ENCODE measurements at regions not wholly inside any gene's neighbourhood (a gene's known extent, or its start where the extent isn't known, plus 50 kb on each side); places are given as distances from the start of the nearest gene placed in this dataset.
"Not testable (repeated sequence)": the region's sequence is repeated elsewhere in the genome, so short reads cannot be mapped to it uniquely, and the experiment has no call there.

- DNase-seq, result no peak
These were observed 378.3 kb downstream of the CCER1 start for GRCh38 chr12:90576707-90577106.

GRCh38 chr12:90575995-90576394 is 379.0 kb downstream of the CCER1 start:
- DNase-seq, result no peak

- DNase-seq, result no peak
These were observed 380.3 kb downstream of the CCER1 start for GRCh38 chr12:90574676-90575075.

GRCh38 chr12:90572778-90573177 is 382.2 kb downstream of the CCER1 start:
- DNase-seq, result no peak

GRCh38 chr12:90569685-90570084 is 385.3 kb downstream of the CCER1 start:
- DNase-seq, result no peak

GRCh38 chr12:90562671-90563070 is 392.3 kb downstream of the CCER1 start:
- no peak for DNase-seq

- DNase-seq, result no peak
These were observed 406.4 kb downstream of the CCER1 start for GRCh38 chr12:90548595-90548994.

- DNase-seq, result no peak
These were observed 408.5 kb downstream of the CCER1 start for GRCh38 chr12:90546511-90546910.

GRCh38 chr12:90543841-90544240 is 411.1 kb downstream of the CCER1 start:
- DNase-seq, result no peak

- no peak for DNase-seq
These were observed 411.6 kb downstream of the CCER1 start for GRCh38 chr12:90543374-90543773.

GRCh38 chr12:90542852-90543251 is 412.1 kb downstream of the CCER1 start:
- not testable (repeated sequence) for DNase-seq

- not testable (repeated sequence) for DNase-seq
These were observed 421.1 kb downstream of the CCER1 start for GRCh38 chr12:90533828-90534227.

- DNase-seq, result no peak
These were observed 434.8 kb downstream of the CCER1 start for GRCh38 chr12:90520002-90520734.

- DNase-seq, result no peak
These were observed 435.7 kb downstream of the CCER1 start for GRCh38 chr12:90519285-90519684.

- DNase-seq, result no peak
These were observed 439.5 kb downstream of the CCER1 start for GRCh38 chr12:90515199-90516175.

- DNase-seq, result no peak
These were observed 440.7 kb downstream of the CCER1 start for GRCh38 chr12:90514325-90514724.

GRCh38 chr12:90512518-90512917 is 442.5 kb downstream of the CCER1 start:
- no peak for DNase-seq

GRCh38 chr12:90510948-90511347 is 444.0 kb downstream of the CCER1 start:
- DNase-seq, result no peak

- DNase-seq, result no peak
These were observed 450.2 kb downstream of the CCER1 start for GRCh38 chr12:90504806-90505205.

- no peak for DNase-seq
These were observed 452.9 kb downstream of the CCER1 start for GRCh38 chr12:90502070-90502469.

GRCh38 chr12:90501412-90501811 is 453.6 kb downstream of the CCER1 start:
- DNase-seq, result no peak

GRCh38 chr12:90499795-90500194 is 455.2 kb downstream of the CCER1 start:
- DNase-seq, result no peak

- DNase-seq, result no peak
These were observed 456.9 kb downstream of the CCER1 start for GRCh38 chr12:90497923-90498545.

Data from suppressor macrophage treated with lipopolysaccharide for 1 hour (primary cell).